GM12878 (cell line): ENCODE measurements at regions not wholly inside any gene's neighbourhood (a gene's known extent, or its start where the extent isn't known, plus 50 kb on each side); places are given as distances from the start of the nearest gene placed in this dataset.

ENCODE experiments used
- ATAC-seq: fragments of 200-7000 bp; cut with Tn5 transposase; 3 replicates; pipeline ENCODE4 v1.9.1; 2020; ENCODE audit warnings: mild to moderate bottlenecking, moderate library complexity
- BruUV-seq: library from RNA; stranded (reverse); fragments of 400-500 nt; replicated peaks from 2 replicates; lab custom pipeline; 2021; lab: Mats Ljungman, UMichigan
- CTCF ChIA-PET: fragments of 300-600 bp; sonication (Branson Sonifier 250); formaldehyde crosslinking; extraction: SDS; loops from one replicate; lab custom pipeline; 2021; ENCODE audit warnings: inconsistent platforms; lab: Yijun Ruan, JAX
- POLR2A ChIA-PET: fragments of 350-600 bp; formaldehyde crosslinking; extraction: SDS; loops from one replicate; lab custom pipeline; 2021; ENCODE audit warnings: inconsistent platforms; lab: Charles Lee
- RAD21 ChIA-PET: fragments of 300-600 bp; sonication (Branson Sonifier 250); formaldehyde crosslinking; loops from one replicate; lab custom pipeline; 2023; ENCODE audit warnings: antibody characterized with exemption; ENCODE audit not compliant: unreplicated experiment; lab: Charles Lee
- SMC1A ChIA-PET: fragments of 300-600 bp; sonication (Branson Sonifier 250); formaldehyde crosslinking; loops from one replicate; lab custom pipeline; 2023; ENCODE audit not compliant: unreplicated experiment, uncharacterized antibody; lab: Charles Lee
- DNase-seq: peaks from one replicate; pipeline ENCODE4 v3.0.0-alpha.2; 2011; ENCODE audit warnings: low read depth, low spot score
- FAIRE-seq: peaks from 3 replicates; lab custom pipeline; 2011; peaks lifted over from hg19 to GRCh38; lab: Jason Lieb, UNC
- H2AFZ ChIP-seq: 2 replicates; pipeline ENCODE4 v1.6.0; 2011; ENCODE audit warnings: low read depth, low read length, control low read depth; ENCODE audit not compliant: control insufficient read depth
- H3K27ac ChIP-seq: 2 replicates; pipeline ENCODE4 v1.5.1; 2011; ENCODE audit warnings: control low read depth; ENCODE audit not compliant: control insufficient read depth, insufficient read depth
- H3K27me3 ChIP-seq, 2 experiments: replicated peaks in 1 of 2; 2 replicates each; pipeline versions ENCODE4 v1.6.0 to v1.6.1; 2011; ENCODE audit warnings: low read length in 1 of 2; ENCODE audit not compliant: control insufficient read depth in 2 of 2, insufficient read depth in 2 of 2
- H3K36me3 ChIP-seq, 2 experiments: 2 replicates each; pipeline ENCODE4 v1.5.1; 2011; ENCODE audit warnings: low read length in 1 of 2; ENCODE audit not compliant: control insufficient read depth in 2 of 2, insufficient read depth in 2 of 2
- H3K4me1 ChIP-seq: 2 replicates; pipeline ENCODE4 v1.6.1; 2011; ENCODE audit warnings: mild to moderate bottlenecking, low read length, moderate library complexity, mixed read lengths; ENCODE audit not compliant: control insufficient read depth, insufficient read depth
- H3K4me2 ChIP-seq: 2 replicates; pipeline ENCODE4 v1.6.0; 2011; ENCODE audit warnings: control low read depth; ENCODE audit not compliant: control insufficient read depth, insufficient read depth
- H3K4me3 ChIP-seq: fragments of 200-600 bp; sonication (generic); 2 replicates; pipeline ENCODE4 v1.5.1; 2016
- H3K79me2 ChIP-seq: 2 replicates; pipeline ENCODE4 v1.6.0; 2011; ENCODE audit warnings: low read length; ENCODE audit not compliant: control insufficient read depth, insufficient read depth
- H3K9ac ChIP-seq: 2 replicates; pipeline ENCODE4 v1.8.0; 2011; ENCODE audit warnings: low read length, control low read depth, mixed read lengths; ENCODE audit not compliant: control insufficient read depth, insufficient read depth
- H3K9me3 ChIP-seq: replicated peaks from 3 replicates; pipeline ENCODE4 v1.5.1; 2011; ENCODE audit warnings: mild to moderate bottlenecking, low read length; ENCODE audit not compliant: control insufficient read depth, insufficient read depth
- H4K20me1 ChIP-seq: 2 replicates; pipeline ENCODE4 v1.6.0; 2011; ENCODE audit not compliant: control insufficient read depth, insufficient read depth
- ETV6 ChIP-seq, 2 experiments: fragments of 450-650 bp in 1 of 2; IDR thresholded peaks in 1 of 2; conservative IDR thresholded peaks in 1 of 2; 2 replicates each; pipeline ENCODE4 v1.6.1; 2014; ENCODE audit warnings: antibody characterized with exemption in 1 of 2, borderline replicate concordance in 1 of 2, low read depth in 1 of 2, mild to moderate bottlenecking in 1 of 2, moderate library complexity in 1 of 2
- HDGF ChIP-seq: fragments of 450-650 bp; IDR thresholded peaks from 2 replicates; pipeline ENCODE4 v1.6.1; 2016; ENCODE audit warnings: antibody characterized with exemption
- KDM1A ChIP-seq: fragments of 200-600 bp; sonication (generic); IDR thresholded peaks from 2 replicates; pipeline ENCODE4 v1.6.1; 2016; ENCODE audit warnings: borderline replicate concordance
- LARP7 ChIP-seq: fragments of 450-650 bp; IDR thresholded peaks from 2 replicates; pipeline ENCODE4 v1.6.1; 2017; ENCODE audit warnings: mild to moderate bottlenecking
- NR2C2 ChIP-seq: IDR thresholded peaks from 2 replicates; pipeline ENCODE4 v1.6.1; 2011; ENCODE audit warnings: borderline replicate concordance, low read depth; ENCODE audit not compliant: control insufficient read depth, insufficient read length
- SIX5 ChIP-seq: IDR thresholded peaks from 2 replicates; pipeline ENCODE4 v1.6.1; 2011; ENCODE audit warnings: mild to moderate bottlenecking, low read depth, low read length, moderate library complexity; ENCODE audit not compliant: severe bottlenecking
- SPI1 ChIP-seq: IDR thresholded peaks from 2 replicates; pipeline ENCODE4 v1.6.1; 2011; ENCODE audit warnings: low read depth, mild to moderate bottlenecking, low read length, moderate library complexity, borderline replicate concordance; ENCODE audit not compliant: insufficient read depth
- TCF12 ChIP-seq: IDR thresholded peaks from 2 replicates; pipeline ENCODE4 v1.6.1; 2011; ENCODE audit warnings: low read depth, mild to moderate bottlenecking, low read length
- ZNF24 ChIP-seq: fragments of 450-650 bp; IDR thresholded peaks from 2 replicates; pipeline ENCODE4 v1.6.1; 2017; ENCODE audit warnings: antibody characterized with exemption, mild to moderate bottlenecking
- ZSCAN29 ChIP-seq: fragments of 450-650 bp; IDR thresholded peaks from 2 replicates; pipeline ENCODE4 v1.6.1; 2017; ENCODE audit warnings: mild to moderate bottlenecking, moderate library complexity
- WGBS: methylation state at CpG from one replicate; pipeline ENCODE4 v1.1.6; 2016; ENCODE audit warnings: low lambda C conversion rate; ENCODE audit not compliant: insufficient replicate concordance, insufficient coverage; ENCODE audit errors: missing lambda C conversion rate; 5-methylcytosine and 5-hydroxymethylcytosine counted together
- in situ Hi-C: fragments of 300-500 bp; cut with MboI; formaldehyde crosslinking; loops from 9 replicates; pipeline ENCODE4 v1.14.3; 2018; ENCODE audit warnings: mixed read lengths
- intact Hi-C: fragments of 100-400 bp; cut with micrococcal nuclease; formaldehyde crosslinking; loops from one replicate; pipeline ENCODE4 v1.14.2; 2022; ENCODE audit not compliant: unreplicated experiment
- TF ChIP-seq, protein P1 (sequence below): fragments of 450-650 bp; formaldehyde crosslinking; IDR thresholded peaks from 2 replicates; pipeline ENCODE4 v1.4.0; 2020; ENCODE audit warnings: mild to moderate bottlenecking, moderate library complexity
- TF ChIP-seq, protein P2 (sequence below): IDR thresholded peaks from 2 replicates; pipeline ENCODE4 v1.6.1; 2012; ENCODE audit warnings: low read depth, low read length, improper control_type of control experiment
- TF ChIP-seq, protein P3 (sequence below): IDR thresholded peaks from 2 replicates; pipeline ENCODE4 v1.6.1; 2012; ENCODE audit warnings: low read depth, low read length, improper control_type of control experiment
- TF ChIP-seq, protein P4 (sequence below): fragments of 450-650 bp; IDR thresholded peaks from 2 replicates; pipeline ENCODE4 v1.6.1; 2017; ENCODE audit warnings: mild to moderate bottlenecking, low read depth, inconsistent platforms; ENCODE audit not compliant: poor library complexity, severe bottlenecking

DNA sequence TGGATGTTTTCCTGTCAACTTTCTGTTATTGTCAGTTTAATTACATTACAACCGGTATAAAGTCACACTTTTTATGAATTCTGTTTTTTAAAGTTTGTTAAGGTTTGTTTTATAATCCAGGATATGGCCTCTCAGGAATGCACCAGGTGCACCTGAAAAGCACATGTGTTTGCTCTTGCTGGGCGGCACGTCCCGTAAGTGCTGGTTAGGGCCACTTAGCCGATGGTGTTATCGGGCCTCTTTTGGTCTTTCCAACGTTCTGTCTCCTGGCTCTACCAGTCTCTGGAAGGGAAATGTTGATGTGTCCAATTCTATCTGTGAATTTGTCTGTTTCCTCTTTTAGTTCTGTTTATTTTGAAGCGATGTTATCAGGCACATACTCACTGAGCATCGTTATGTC is 695.7 kb downstream of the BRD1 start (continued):
- TF ChIP-seq, protein P1, sequence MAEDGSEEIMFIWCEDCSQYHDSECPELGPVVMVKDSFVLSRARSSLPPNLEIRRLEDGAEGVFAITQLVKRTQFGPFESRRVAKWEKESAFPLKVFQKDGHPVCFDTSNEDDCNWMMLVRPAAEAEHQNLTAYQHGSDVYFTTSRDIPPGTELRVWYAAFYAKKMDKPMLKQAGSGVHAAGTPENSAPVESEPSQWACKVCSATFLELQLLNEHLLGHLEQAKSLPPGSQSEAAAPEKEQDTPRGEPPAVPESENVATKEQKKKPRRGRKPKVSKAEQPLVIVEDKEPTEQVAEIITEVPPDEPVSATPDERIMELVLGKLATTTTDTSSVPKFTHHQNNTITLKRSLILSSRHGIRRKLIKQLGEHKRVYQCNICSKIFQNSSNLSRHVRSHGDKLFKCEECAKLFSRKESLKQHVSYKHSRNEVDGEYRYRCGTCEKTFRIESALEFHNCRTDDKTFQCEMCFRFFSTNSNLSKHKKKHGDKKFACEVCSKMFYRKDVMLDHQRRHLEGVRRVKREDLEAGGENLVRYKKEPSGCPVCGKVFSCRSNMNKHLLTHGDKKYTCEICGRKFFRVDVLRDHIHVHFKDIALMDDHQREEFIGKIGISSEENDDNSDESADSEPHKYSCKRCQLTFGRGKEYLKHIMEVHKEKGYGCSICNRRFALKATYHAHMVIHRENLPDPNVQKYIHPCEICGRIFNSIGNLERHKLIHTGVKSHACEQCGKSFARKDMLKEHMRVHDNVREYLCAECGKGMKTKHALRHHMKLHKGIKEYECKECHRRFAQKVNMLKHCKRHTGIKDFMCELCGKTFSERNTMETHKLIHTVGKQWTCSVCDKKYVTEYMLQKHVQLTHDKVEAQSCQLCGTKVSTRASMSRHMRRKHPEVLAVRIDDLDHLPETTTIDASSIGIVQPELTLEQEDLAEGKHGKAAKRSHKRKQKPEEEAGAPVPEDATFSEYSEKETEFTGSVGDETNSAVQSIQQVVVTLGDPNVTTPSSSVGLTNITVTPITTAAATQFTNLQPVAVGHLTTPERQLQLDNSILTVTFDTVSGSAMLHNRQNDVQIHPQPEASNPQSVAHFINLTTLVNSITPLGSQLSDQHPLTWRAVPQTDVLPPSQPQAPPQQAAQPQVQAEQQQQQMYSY, result no peak
- TF ChIP-seq, protein P2, sequence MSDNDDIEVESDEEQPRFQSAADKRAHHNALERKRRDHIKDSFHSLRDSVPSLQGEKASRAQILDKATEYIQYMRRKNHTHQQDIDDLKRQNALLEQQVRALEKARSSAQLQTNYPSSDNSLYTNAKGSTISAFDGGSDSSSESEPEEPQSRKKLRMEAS, result no peak
- TF ChIP-seq, protein P3, sequence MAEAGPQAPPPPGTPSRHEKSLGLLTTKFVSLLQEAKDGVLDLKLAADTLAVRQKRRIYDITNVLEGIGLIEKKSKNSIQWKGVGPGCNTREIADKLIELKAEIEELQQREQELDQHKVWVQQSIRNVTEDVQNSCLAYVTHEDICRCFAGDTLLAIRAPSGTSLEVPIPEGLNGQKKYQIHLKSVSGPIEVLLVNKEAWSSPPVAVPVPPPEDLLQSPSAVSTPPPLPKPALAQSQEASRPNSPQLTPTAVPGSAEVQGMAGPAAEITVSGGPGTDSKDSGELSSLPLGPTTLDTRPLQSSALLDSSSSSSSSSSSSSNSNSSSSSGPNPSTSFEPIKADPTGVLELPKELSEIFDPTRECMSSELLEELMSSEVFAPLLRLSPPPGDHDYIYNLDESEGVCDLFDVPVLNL, result no peak

DNA sequence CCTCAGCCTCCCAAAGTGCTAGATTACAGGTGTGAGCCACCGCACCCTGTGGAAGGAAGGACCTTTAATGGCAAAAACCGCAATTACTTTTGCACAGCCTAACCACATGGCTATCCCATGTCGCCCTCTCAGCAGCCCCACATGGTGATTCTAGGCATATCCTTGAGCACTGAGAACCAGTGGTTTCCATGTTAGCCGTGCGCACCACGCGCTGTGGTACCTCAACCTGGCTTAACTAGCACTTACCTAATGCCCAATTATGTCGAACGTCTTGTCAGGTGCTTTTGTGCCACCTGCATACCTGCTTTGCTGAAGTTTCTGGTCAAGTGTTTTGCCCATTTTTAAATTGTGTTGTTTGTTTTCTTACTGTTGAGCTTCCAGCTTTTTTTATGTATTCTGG is 697.9 kb downstream of the BRD1 start:
- no peaks in the 10 kb centered on the region; the same call in 2 of the 3 replicates for H3K9me3 ChIP-seq
- no peaks in the 10 kb centered on the region for H3K4me1 ChIP-seq
- TF ChIP-seq ETV6 (conservative IDR thresholded peaks at IDR 0.05 in 1 of 2, IDR thresholded peaks at IDR 0.05 in 1 of 2; ENCODE audit: borderline replicate concordance in 1 of 2, low read depth in 1 of 2) (no peak), SIX5 (no peak), TCF12 (no peak), SPI1 (no peak), ZNF24 (no peak), ZSCAN29 (no peak), LARP7 (no peak), KDM1A (no peak), HDGF (no peak), NR2C2 (no peak)
- TF ChIP-seq, protein P4, sequence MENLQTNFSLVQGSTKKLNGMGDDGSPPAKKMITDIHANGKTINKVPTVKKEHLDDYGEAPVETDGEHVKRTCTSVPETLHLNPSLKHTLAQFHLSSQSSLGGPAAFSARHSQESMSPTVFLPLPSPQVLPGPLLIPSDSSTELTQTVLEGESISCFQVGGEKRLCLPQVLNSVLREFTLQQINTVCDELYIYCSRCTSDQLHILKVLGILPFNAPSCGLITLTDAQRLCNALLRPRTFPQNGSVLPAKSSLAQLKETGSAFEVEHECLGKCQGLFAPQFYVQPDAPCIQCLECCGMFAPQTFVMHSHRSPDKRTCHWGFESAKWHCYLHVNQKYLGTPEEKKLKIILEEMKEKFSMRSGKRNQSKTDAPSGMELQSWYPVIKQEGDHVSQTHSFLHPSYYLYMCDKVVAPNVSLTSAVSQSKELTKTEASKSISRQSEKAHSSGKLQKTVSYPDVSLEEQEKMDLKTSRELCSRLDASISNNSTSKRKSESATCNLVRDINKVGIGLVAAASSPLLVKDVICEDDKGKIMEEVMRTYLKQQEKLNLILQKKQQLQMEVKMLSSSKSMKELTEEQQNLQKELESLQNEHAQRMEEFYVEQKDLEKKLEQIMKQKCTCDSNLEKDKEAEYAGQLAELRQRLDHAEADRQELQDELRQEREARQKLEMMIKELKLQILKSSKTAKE, result no peak
- ChIA-PET SMC1A (no interaction called here), CTCF (no interaction called here), RAD21 (no interaction called here), POLR2A (no interaction called here)
- no peaks in the 10 kb centered on the region for H3K36me3 ChIP-seq
- no peak overlapping the region for H3K4me3 ChIP-seq
- in situ Hi-C loops, result no loop called here
- H3K27ac ChIP-seq, result no peak overlapping the region
- H3K27me3 ChIP-seq, result no peaks in the 10 kb centered on the region
- WGBS, result 39% methylated on average over 9 of the region's 9 CpGs
- ATAC-seq (no peak), FAIRE-seq (no peak), DNase-seq (no peak)
- H2AFZ ChIP-seq, result no peak overlapping the region
- intact Hi-C loops, result no loop called here
- H3K4me2 ChIP-seq, result no peak overlapping the region
- H3K79me2 ChIP-seq, result no peaks in the 10 kb centered on the region
- BruUV-seq, result no TSS peak
- H4K20me1 ChIP-seq, result no peaks in the 10 kb centered on the region
- H3K9ac ChIP-seq, result no peak overlapping the region
